CD1c-positive myeloid dendritic cell (primary cell): ENCODE measurements at regions not wholly inside any gene's neighbourhood (a gene's known extent, or its start where the extent isn't known, plus 50 kb on each side); places are given as distances from the start of the nearest gene placed in this dataset.
A peak's percentile ranks its signal among the peaks of the same experiment; 100 is the strongest.

Source experiments
- DNase-seq: peaks from one replicate; pipeline ENCODE4 v3.0.0-alpha.2; 2016; ENCODE audit errors: extremely low spot score

GRCh38 chr5:135139381-135140134 is 105.5 kb upstream of the PITX1 start:
- DNase-seq: peak; percentile 92

- no peak for DNase-seq
These were observed 104.3 kb upstream of the PITX1 start for GRCh38 chr5:135138116-135138850.

- no peak for DNase-seq
These were observed 103.3 kb upstream of the PITX1 start for GRCh38 chr5:135137146-135137915.

GRCh38 chr5:135136546-135136945 is 102.5 kb upstream of the PITX1 start:
- DNase-seq: no peak

- DNase-seq: peak; percentile 40
These were observed 101.7 kb upstream of the PITX1 start for GRCh38 chr5:135135530-135136226.

- DNase-seq: no peak
These were observed 100.8 kb upstream of the PITX1 start for GRCh38 chr5:135134691-135135381.

- DNase-seq: peak; percentile 58
These were observed 99.9 kb upstream of the PITX1 start for GRCh38 chr5:135133698-135134515.

- no peak for DNase-seq
These were observed 99.2 kb upstream of the PITX1 start for GRCh38 chr5:135133181-135133580.

- no peak for DNase-seq
These were observed 98.0 kb upstream of the PITX1 start for GRCh38 chr5:135131801-135132680.

- peak; percentile 39 for DNase-seq
These were observed 96.5 kb upstream of the PITX1 start for GRCh38 chr5:135130261-135131215.

- DNase-seq: no peak
These were observed 95.3 kb upstream of the PITX1 start for GRCh38 chr5:135129307-135129706.

- DNase-seq: no peak
These were observed 94.3 kb upstream of the PITX1 start for GRCh38 chr5:135128361-135128760.

GRCh38 chr5:135127439-135128240 is 93.6 kb upstream of the PITX1 start:
- DNase-seq: no peak

- no peak for DNase-seq
These were observed 92.8 kb upstream of the PITX1 start for GRCh38 chr5:135126688-135127438.

GRCh38 chr5:135124724-135125123 is 90.7 kb upstream of the PITX1 start:
- DNase-seq: no peak

GRCh38 chr5:135124128-135124527 is 90.1 kb upstream of the PITX1 start:
- DNase-seq: no peak

GRCh38 chr5:135122797-135123196 is 88.8 kb upstream of the PITX1 start:
- DNase-seq: no peak
